Karpas-422 (cell line): ENCODE measurements at regions not wholly inside any gene's neighbourhood (a gene's known extent, or its start where the extent isn't known, plus 50 kb on each side); places are given as distances from the start of the nearest gene placed in this dataset.

Experiments
- DNase-seq: peaks from one replicate; pipeline ENCODE4 v3.0.0-alpha.2; 2015
- H2AFZ ChIP-seq: fragments of 200-600 bp; sonication (generic); 2 replicates; pipeline ENCODE4 v1.6.1; 2014; ENCODE audit warnings: antibody characterized with exemption, low read length, mixed read lengths
- H3K27ac ChIP-seq: fragments of 200-600 bp; sonication (generic); 2 replicates; pipeline ENCODE4 v1.5.1; 2014; ENCODE audit warnings: mild to moderate bottlenecking, low read length, moderate library complexity
- H3K27me3 ChIP-seq: fragments of 200-600 bp; sonication (generic); 2 replicates; pipeline ENCODE4 v1.6.1; 2014; ENCODE audit warnings: low read length, mixed read lengths
- H3K36me3 ChIP-seq: fragments of 200-600 bp; sonication (generic); 2 replicates; pipeline ENCODE4 v1.6.1; 2014; ENCODE audit warnings: low read length, mixed read lengths; ENCODE audit not compliant: insufficient read depth
- H3K4me1 ChIP-seq: fragments of 200-600 bp; sonication (generic); 2 replicates; pipeline ENCODE4 v1.6.1; 2014; ENCODE audit warnings: mild to moderate bottlenecking, low read length, mixed read lengths
- H3K4me2 ChIP-seq: fragments of 200-600 bp; sonication (generic); 2 replicates; pipeline ENCODE4 v1.6.1; 2014; ENCODE audit warnings: low read length, low read depth, mild to moderate bottlenecking; ENCODE audit not compliant: poor library complexity, severe bottlenecking
- H3K4me3 ChIP-seq: fragments of 200-600 bp; sonication (generic); 2 replicates; pipeline ENCODE4 v1.5.1; 2014; ENCODE audit warnings: mild to moderate bottlenecking, antibody characterized with exemption, low read length, mixed read lengths
- H3K79me2 ChIP-seq: fragments of 200-600 bp; sonication (generic); 2 replicates; pipeline ENCODE4 v1.6.1; 2014; ENCODE audit warnings: mild to moderate bottlenecking, low read length, mixed read lengths
- H3K9ac ChIP-seq: fragments of 200-600 bp; sonication (generic); 2 replicates; pipeline ENCODE4 v1.6.0; 2014; ENCODE audit warnings: low read length
- H3K9me2 ChIP-seq: fragments of 200-600 bp; sonication (generic), shearing (Covaris generic); replicated peaks from 2 replicates; pipeline ENCODE4 v1.6.0; 2014; ENCODE audit warnings: mild to moderate bottlenecking, low read length, moderate library complexity; ENCODE audit not compliant: insufficient read depth
- H3K9me3 ChIP-seq: fragments of 300-700, 200-600 bp; sonication (generic); 2 replicates; pipeline ENCODE4 v1.6.1; 2014; ENCODE audit warnings: low read length, mixed read lengths
- H4K20me1 ChIP-seq: fragments of 200-600 bp; sonication (generic); 2 replicates; pipeline ENCODE4 v1.6.1; 2014; ENCODE audit warnings: mild to moderate bottlenecking, antibody characterized with exemption, low read length, low read depth; ENCODE audit not compliant: insufficient read depth

DNA sequence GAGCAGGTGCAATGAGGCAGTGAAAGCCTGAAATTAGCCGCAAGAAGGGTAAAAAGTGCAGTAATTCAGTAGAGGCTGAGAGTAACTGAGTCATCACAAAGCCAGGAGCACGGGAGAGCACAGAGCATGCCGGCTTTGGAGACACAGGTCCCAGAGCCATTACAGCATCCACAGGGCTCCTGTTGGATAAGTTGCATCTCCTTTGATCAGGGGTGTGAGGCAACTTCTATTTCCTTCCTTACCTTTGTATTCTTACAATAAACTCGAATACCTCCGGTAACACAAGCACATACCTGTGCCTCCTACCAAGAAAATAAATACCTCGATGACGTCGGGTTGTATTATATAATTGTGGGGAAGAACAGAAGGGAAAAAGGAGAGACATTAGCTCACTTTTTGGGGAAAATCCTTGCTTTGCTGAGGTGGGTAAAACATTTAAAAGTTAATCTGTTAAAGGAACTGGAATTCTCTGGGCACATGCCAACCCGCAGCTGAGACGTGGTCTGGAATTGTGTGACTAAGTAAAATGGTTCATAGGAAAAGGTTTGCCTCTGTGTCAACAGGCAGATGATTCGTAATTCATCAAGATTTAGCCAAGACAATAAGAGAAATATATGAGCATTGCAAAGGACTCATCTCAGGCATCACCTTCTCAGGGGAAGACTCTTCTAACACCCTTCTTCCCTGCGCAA lies 360.7 kb upstream of the ZFP64 start:
- H3K9me2 ChIP-seq = no peaks in the 10 kb centered on the region
- DNase-seq = no peak
- no peak overlapping the region for H3K4me2 ChIP-seq
- no peaks in the 10 kb centered on the region for H3K27me3 ChIP-seq
- no peak overlapping the region for H3K27ac ChIP-seq
- H2AFZ ChIP-seq = no peak overlapping the region
- H3K36me3 ChIP-seq = no peaks in the 10 kb centered on the region
- no peaks in the 10 kb centered on the region; the same call in 1 of the 2 replicates for H3K9me3 ChIP-seq
- H3K4me1 ChIP-seq = no peaks in the 10 kb centered on the region
- H4K20me1 ChIP-seq = no peaks in the 10 kb centered on the region
- H3K79me2 ChIP-seq = no peaks in the 10 kb centered on the region
- H3K9ac ChIP-seq = no peak overlapping the region
- H3K4me3 ChIP-seq = no peak overlapping the region

DNA sequence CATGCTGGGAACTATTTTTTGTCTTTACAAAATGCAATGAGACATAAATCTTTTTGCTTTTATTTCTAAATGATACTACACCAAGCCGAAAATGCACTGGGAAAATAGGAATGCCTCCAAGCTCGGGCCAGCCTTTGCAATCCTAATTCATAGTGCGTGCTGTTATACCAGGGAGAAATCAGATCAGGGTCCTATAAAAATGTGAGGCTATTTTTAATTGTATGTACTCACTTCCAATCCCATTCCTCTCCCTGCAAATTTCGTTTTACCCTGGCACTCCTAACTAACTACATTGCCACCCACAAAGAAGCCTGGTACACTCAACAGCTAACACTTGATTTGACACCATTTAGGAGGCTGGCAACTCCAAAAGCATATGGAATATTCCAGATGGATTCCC lies 350.6 kb upstream of the ZFP64 start:
- Histone ChIP-seq H3K4me2 (no peak overlapping the region), H3K9me3 (0 out of 2 replicates have a peak, but pooled peaks cover 8% of the 10 kb centered on the region), H3K4me1 (no peaks in the 10 kb centered on the region), H4K20me1 (no peaks in the 10 kb centered on the region), H2AFZ (no peak overlapping the region), H3K27me3 (no peaks in the 10 kb centered on the region), H3K27ac (no peak overlapping the region), H3K4me3 (no peak overlapping the region), H3K9me2 (no peaks in the 10 kb centered on the region), H3K9ac (no peak overlapping the region), H3K36me3 (no peaks in the 10 kb centered on the region), H3K79me2 (no peaks in the 10 kb centered on the region)
- no peak for DNase-seq

DNA sequence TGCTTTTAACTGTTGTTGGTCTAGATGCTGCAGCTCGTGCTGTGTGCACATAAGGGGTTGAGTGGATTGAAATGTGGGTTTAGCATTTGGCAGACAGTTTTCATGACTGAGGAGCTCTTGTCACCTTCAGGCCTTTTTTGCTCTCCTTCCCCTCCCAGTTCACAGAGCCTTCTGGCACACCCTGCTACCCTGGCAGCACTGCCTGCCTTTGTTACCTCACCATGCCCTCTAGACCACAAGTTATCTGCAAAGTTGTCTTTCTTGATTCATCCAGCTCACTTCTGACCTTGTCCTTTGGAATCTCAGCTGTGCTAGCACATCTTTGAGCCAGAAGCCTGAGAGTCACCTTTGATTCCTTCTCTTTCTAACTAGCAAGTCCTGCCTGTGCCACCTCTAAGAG lies 348.9 kb upstream of the ZFP64 start:
- no peak for DNase-seq
- Histone ChIP-seq H3K27ac (no peak overlapping the region), H3K4me3 (no peak overlapping the region), H4K20me1 (no peaks in the 10 kb centered on the region), H3K9ac (no peak overlapping the region), H3K9me3 (0 out of 2 replicates have a peak, but pooled peaks cover 8% of the 10 kb centered on the region), H3K9me2 (no peaks in the 10 kb centered on the region), H3K36me3 (no peaks in the 10 kb centered on the region), H3K4me1 (no peaks in the 10 kb centered on the region), H3K27me3 (no peaks in the 10 kb centered on the region), H3K79me2 (no peaks in the 10 kb centered on the region), H2AFZ (no peak overlapping the region), H3K4me2 (no peak overlapping the region)

DNA sequence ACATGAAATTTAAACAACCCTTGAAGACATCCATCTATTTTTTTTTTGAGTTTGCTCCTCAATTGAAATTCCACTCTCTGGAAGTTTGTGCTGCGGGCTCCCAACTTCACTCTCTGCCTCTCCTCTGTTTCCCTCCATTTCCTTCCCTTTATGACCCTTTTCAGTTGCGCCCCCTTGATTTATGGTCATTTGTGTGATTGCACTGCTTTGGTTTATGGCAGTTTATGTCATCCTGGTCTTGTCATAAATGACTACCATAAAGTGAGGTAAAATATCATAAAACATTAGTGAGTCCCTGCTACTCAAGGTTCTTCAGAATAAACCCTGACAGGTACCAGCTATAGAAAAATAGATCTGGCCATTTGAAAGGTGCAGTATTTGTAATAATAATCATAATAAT lies 348.3 kb upstream of the ZFP64 start:
- Histone ChIP-seq H3K27ac (no peak overlapping the region), H3K4me1 (no peaks in the 10 kb centered on the region), H3K4me2 (no peak overlapping the region), H2AFZ (no peak overlapping the region), H3K9me3 (0 out of 2 replicates have a peak, but pooled peaks cover 8% of the 10 kb centered on the region), H4K20me1 (no peaks in the 10 kb centered on the region), H3K36me3 (no peaks in the 10 kb centered on the region), H3K79me2 (no peaks in the 10 kb centered on the region), H3K9ac (no peak overlapping the region), H3K4me3 (no peak overlapping the region), H3K27me3 (no peaks in the 10 kb centered on the region), H3K9me2 (no peaks in the 10 kb centered on the region)
- peak; percentile 44 for DNase-seq

DNA sequence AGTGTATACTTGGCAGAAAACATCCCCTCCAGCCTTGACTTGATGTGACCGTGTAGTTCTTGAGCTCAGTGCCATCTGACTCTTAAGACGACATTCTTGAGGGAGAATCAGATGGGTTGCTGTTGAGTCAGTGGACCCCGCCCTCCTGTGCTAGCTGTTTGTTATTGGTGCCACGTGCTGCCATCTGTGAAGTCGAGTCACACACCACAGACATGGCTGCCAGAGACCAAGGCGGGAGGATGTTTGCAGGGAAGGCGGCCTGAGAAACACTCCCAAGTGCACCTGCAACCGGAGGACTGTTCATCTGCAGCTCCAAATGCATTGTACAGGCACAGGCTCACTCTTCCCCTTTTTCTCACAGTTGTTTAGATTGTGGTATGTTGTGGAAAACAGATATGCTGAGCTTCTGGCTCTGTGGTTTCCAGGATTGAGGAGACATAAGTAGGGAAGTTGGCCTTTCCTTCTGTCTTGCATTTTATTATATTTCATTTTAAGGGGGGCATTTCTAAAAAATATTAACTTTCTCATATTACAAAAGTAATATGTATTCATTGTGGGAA lies 345.3 kb upstream of the ZFP64 start:
- no peaks in the 10 kb centered on the region for H3K9me2 ChIP-seq
- H3K4me3 ChIP-seq = no peak overlapping the region
- H3K4me2 ChIP-seq = no peak overlapping the region
- H3K79me2 ChIP-seq = no peaks in the 10 kb centered on the region
- H3K4me1 ChIP-seq = no peaks in the 10 kb centered on the region
- H3K9ac ChIP-seq = no peak overlapping the region
- H3K36me3 ChIP-seq = no peaks in the 10 kb centered on the region
- peaks cover 7% of the 10 kb centered on the region for H3K9me3 ChIP-seq
- H4K20me1 ChIP-seq = no peaks in the 10 kb centered on the region
- no peak for DNase-seq
- H3K27ac ChIP-seq = no peak overlapping the region
- H3K27me3 ChIP-seq = no peaks in the 10 kb centered on the region
- H2AFZ ChIP-seq = no peak overlapping the region

DNA sequence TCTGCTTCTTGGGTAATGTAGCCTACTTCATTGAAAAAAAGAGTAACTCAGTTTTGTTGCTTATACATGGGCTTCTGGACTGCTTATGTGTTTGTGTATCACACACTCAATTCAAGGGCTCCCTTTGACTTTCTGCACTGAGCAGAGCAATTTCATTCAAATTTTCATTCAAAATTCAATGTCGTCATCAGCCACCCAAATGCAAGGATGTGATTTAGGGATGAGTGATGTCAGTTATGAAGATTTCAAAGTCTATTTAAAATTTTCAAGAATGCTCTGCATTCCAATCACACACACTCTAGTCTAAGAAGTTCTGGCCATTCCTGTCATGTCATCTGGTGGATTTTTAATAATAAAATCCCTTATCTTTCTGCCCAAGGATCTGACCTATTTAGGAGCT lies 344.5 kb upstream of the ZFP64 start:
- H3K36me3 ChIP-seq = no peaks in the 10 kb centered on the region
- no peaks in the 10 kb centered on the region for H3K27me3 ChIP-seq
- H3K27ac ChIP-seq = no peak overlapping the region
- H2AFZ ChIP-seq = no peak overlapping the region
- DNase-seq = no peak
- H4K20me1 ChIP-seq = no peaks in the 10 kb centered on the region
- H3K79me2 ChIP-seq = no peaks in the 10 kb centered on the region
- H3K4me2 ChIP-seq = no peak overlapping the region
- H3K9me2 ChIP-seq = no peaks in the 10 kb centered on the region
- H3K4me1 ChIP-seq = no peaks in the 10 kb centered on the region
- H3K9me3 ChIP-seq = peaks cover 9% of the 10 kb centered on the region
- no peak overlapping the region for H3K4me3 ChIP-seq
- no peak overlapping the region for H3K9ac ChIP-seq

DNA sequence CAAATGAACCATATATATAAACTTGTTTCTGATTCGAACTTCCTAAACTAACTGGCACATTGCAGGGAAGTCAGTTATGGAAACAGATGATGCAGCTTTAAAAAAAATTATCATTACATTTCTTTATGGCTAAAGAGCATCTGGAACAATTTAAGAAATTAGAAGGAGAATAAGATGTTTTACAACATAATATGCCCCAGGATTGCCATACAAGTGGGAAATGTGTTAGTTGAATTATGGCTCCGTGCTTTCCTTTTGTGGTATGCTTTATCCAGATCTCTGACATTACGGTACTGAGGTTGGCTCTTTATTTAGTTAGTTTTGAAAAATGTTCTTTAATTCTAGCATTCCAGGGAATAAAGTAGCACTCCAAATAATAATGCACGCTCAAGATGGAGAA lies 343.0 kb upstream of the ZFP64 start:
- no peak overlapping the region for H3K9ac ChIP-seq
- no peak overlapping the region for H2AFZ ChIP-seq
- peaks cover 9% of the 10 kb centered on the region for H3K9me3 ChIP-seq
- H3K4me1 ChIP-seq = no peaks in the 10 kb centered on the region
- no peak for DNase-seq
- H3K27me3 ChIP-seq = no peaks in the 10 kb centered on the region
- H3K36me3 ChIP-seq = no peaks in the 10 kb centered on the region
- H4K20me1 ChIP-seq = no peaks in the 10 kb centered on the region
- no peaks in the 10 kb centered on the region for H3K79me2 ChIP-seq
- H3K4me3 ChIP-seq = no peak overlapping the region
- no peak overlapping the region for H3K27ac ChIP-seq
- no peaks in the 10 kb centered on the region for H3K9me2 ChIP-seq
- H3K4me2 ChIP-seq = no peak overlapping the region

DNA sequence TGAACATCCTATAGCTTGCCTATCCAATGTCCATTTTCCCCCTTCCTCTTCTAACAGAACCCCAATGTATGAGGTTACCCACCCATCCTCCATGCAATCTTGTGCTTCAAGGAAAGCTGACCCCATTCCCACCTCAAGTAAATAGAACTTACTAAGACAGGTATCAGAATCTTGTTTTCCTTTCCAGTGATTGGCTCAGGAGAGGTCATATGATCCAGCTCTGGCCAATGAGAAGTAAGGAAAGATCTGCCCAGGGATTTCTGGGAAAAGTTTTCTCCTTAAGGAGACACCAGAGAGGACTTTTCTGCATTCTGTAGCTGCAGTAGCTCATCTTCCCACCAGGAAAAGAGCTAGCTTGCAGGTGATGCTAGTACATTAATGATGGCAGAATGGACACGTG lies 341.8 kb upstream of the ZFP64 start:
- Histone ChIP-seq H3K36me3 (no peaks in the 10 kb centered on the region), H4K20me1 (no peaks in the 10 kb centered on the region), H3K9ac (no peak overlapping the region), H3K4me3 (no peak overlapping the region), H3K4me1 (no peaks in the 10 kb centered on the region), H3K9me3 (peaks cover 9% of the 10 kb centered on the region), H3K4me2 (no peak overlapping the region), H3K79me2 (no peaks in the 10 kb centered on the region), H3K9me2 (no peaks in the 10 kb centered on the region), H3K27ac (no peak overlapping the region), H2AFZ (no peak overlapping the region), H3K27me3 (no peaks in the 10 kb centered on the region)
- DNase-seq = no peak
